Panc1 (cell line): ENCODE measurements at regions not wholly inside any gene's neighbourhood (a gene's known extent, or its start where the extent isn't known, plus 50 kb on each side); places are given as distances from the start of the nearest gene placed in this dataset.

Source experiments
- ATAC-seq: fragments of 200-7000 bp; cut with Tn5 transposase; 2 replicates; pipeline ENCODE4 v1.9.1; 2020; ENCODE audit warnings: mild to moderate bottlenecking, moderate library complexity
- BruUV-seq: library from RNA; stranded (reverse); fragments of 400-500 nt; replicated peaks from 2 replicates; lab custom pipeline; 2021; lab: Mats Ljungman, UMichigan
- CTCF ChIA-PET: fragments of 300-600 bp; sonication (Branson Sonifier 250); formaldehyde crosslinking; loops from one replicate; lab custom pipeline; 2022; ENCODE audit warnings: antibody characterized with exemption; lab: Charles Lee
- POLR2A ChIA-PET: fragments of 300-600 bp; sonication (Branson Sonifier 250); formaldehyde crosslinking; loops from one replicate; lab custom pipeline; 2022; ENCODE audit warnings: antibody characterized with exemption; lab: Charles Lee
- DNase-seq: peaks from one replicate; pipeline ENCODE4 v3.0.0-alpha.2; 2010; ENCODE audit warnings: low read depth, low spot score
- H3K27ac ChIP-seq: 2 replicates; pipeline ENCODE4 v1.5.1; 2011; ENCODE audit warnings: mild to moderate bottlenecking, low read length, inconsistent platforms
- H3K27me3 ChIP-seq: fragments of 200-500 bp; sonication (Bioruptor generic); 2 replicates; pipeline ENCODE4 v1.6.0; 2014; ENCODE audit warnings: low read length, inconsistent platforms; ENCODE audit not compliant: control insufficient read depth, insufficient read depth
- H3K36me3 ChIP-seq: fragments of 200-500 bp; sonication (Bioruptor generic); 2 replicates; pipeline ENCODE4 v1.5.1; 2014; ENCODE audit warnings: inconsistent platforms, mild to moderate bottlenecking, low read length, moderate library complexity; ENCODE audit not compliant: control insufficient read depth, insufficient read depth
- H3K4me1 ChIP-seq: 2 replicates; pipeline ENCODE4 v1.5.1; 2011; ENCODE audit warnings: inconsistent platforms, mild to moderate bottlenecking, low read length, moderate library complexity; ENCODE audit not compliant: control insufficient read depth, insufficient read depth
- H3K4me3 ChIP-seq, 2 experiments: 2 replicates each; pipeline ENCODE4 v1.5.1; 2011 to 2012; ENCODE audit warnings: low read depth in 2 of 2, low read length in 2 of 2, mild to moderate bottlenecking in 2 of 2, inconsistent platforms in 1 of 2, moderate library complexity in 1 of 2
- H3K9me3 ChIP-seq: fragments of 200-500 bp; sonication (Bioruptor generic); 2 replicates; pipeline ENCODE4 v1.5.1; 2014; ENCODE audit warnings: low read depth, mild to moderate bottlenecking, inconsistent platforms, low read length, moderate library complexity; ENCODE audit not compliant: control insufficient read depth, insufficient read depth
- CTCF ChIP-seq: fragments of 450-650 bp; IDR thresholded peaks from 2 replicates; pipeline ENCODE4 v1.5.1; 2017; ENCODE audit warnings: mild to moderate bottlenecking
- POLR2AphosphoS5 ChIP-seq: IDR thresholded peaks from 2 replicates; pipeline ENCODE4 v1.6.1; 2012; ENCODE audit warnings: mild to moderate bottlenecking, low read depth, low read length, moderate library complexity
- REST ChIP-seq, 2 experiments: IDR thresholded peaks; 2 replicates each; pipeline ENCODE4 v1.6.1; 2011 to 2012; ENCODE audit warnings: low read depth in 2 of 2, control low read depth in 1 of 2, low read length in 1 of 2, mild to moderate bottlenecking in 1 of 2, moderate library complexity in 1 of 2; ENCODE audit not compliant: insufficient read depth in 1 of 2
- SIN3A ChIP-seq: IDR thresholded peaks from 2 replicates; pipeline ENCODE4 v1.6.1; 2012; ENCODE audit warnings: low read depth, mild to moderate bottlenecking, low read length, moderate library complexity, borderline replicate concordance; ENCODE audit not compliant: insufficient read depth
- TCF7L2 ChIP-seq: IDR thresholded peaks from 2 replicates; pipeline ENCODE4 v1.6.1; 2011; ENCODE audit warnings: mild to moderate bottlenecking, low read depth, low read length, inconsistent platforms
- in situ Hi-C: cut with HindIII; loops from 2 replicates; pipeline ENCODE4 v1.10.0; 2016; ENCODE audit warnings: low sequenced_read_pairs, low pct_unique_long_range_greater_than_20kb
- intact Hi-C: fragments of 100-400 bp; cut with micrococcal nuclease; formaldehyde crosslinking; loops from one replicate; pipeline ENCODE4 v1.10.0; 2022; ENCODE audit not compliant: unreplicated experiment

- POLR2A ChIA-PET = no interaction called here
- CTCF ChIA-PET = no interaction called here
- H3K27me3 ChIP-seq = peaks cover 2% of the 10 kb centered on the region; the same call in 1 of the 2 replicates
- no peaks in the 10 kb centered on the region for H3K4me1 ChIP-seq
- no peak for DNase-seq
- no peaks in the 10 kb centered on the region for H3K9me3 ChIP-seq
- no peak for TF ChIP-seq CTCF
- no peak for TF ChIP-seq REST (IDR thresholded peaks at IDR 0.05; ENCODE audit: insufficient read depth in 1 of 2, low read depth in 2 of 2, low read length in 1 of 2)
- no peak for TF ChIP-seq SIN3A
- TF ChIP-seq POLR2AphosphoS5 = no peak
- no peak for TF ChIP-seq TCF7L2
- no peak for ATAC-seq
- no peak overlapping the region for H3K4me3 ChIP-seq
- no peaks in the 10 kb centered on the region for H3K36me3 ChIP-seq
- no TSS peak for BruUV-seq
- intact Hi-C loops = no loop called here
- no peak overlapping the region for H3K27ac ChIP-seq
- in situ Hi-C loops = no loop called here
Measured at GRCh38 chr14:105873870-105874512, 347.6 kb downstream of the TMEM121 start.

- in situ Hi-C loops = no loop called here
- no peak for TF ChIP-seq CTCF
- TF ChIP-seq TCF7L2 = no peak
- TF ChIP-seq SIN3A = no peak
- TF ChIP-seq POLR2AphosphoS5 = no peak
- TF ChIP-seq REST (IDR thresholded peaks at IDR 0.05; ENCODE audit: insufficient read depth in 1 of 2, low read depth in 2 of 2, low read length in 1 of 2) = no peak
- Histone ChIP-seq H3K27ac (no peak overlapping the region), H3K4me3 (no peak overlapping the region), H3K4me1 (no peaks in the 10 kb centered on the region), H3K9me3 (no peaks in the 10 kb centered on the region), H3K36me3 (no peaks in the 10 kb centered on the region), H3K27me3 (peaks cover 2% of the 10 kb centered on the region; the same call in 1 of the 2 replicates)
- no TSS peak for BruUV-seq
- ATAC-seq (no peak), DNase-seq (no peak)
- CTCF ChIA-PET = no interaction called here
- POLR2A ChIA-PET = no interaction called here
- intact Hi-C loops = no loop called here
Measured at GRCh38 chr14:105876158-105876557, 349.8 kb downstream of the TMEM121 start.
